HG03521 (cell line): ENCODE measurements at regions not wholly inside any gene's neighbourhood (a gene's known extent, or its start where the extent isn't known, plus 50 kb on each side); places are given as distances from the start of the nearest gene placed in this dataset.
"Not testable (repeated sequence)": the region's sequence is repeated elsewhere in the genome, so short reads cannot be mapped to it uniquely, and the experiment has no call there.

Experiments
- ATAC-seq: cut with Tn5 transposase; IDR thresholded peaks from one replicate; pipeline ENCODE4 v1.9.1; 2021; ENCODE audit warnings: mild to moderate bottlenecking, moderate library complexity; ENCODE audit not compliant: unreplicated experiment

- no peak for ATAC-seq
These were observed 86.3 kb upstream of the CNIH3 start for GRCh38 chr1:224529844-224530243.

- ATAC-seq: no peak
These were observed 82.6 kb upstream of the CNIH3 start for GRCh38 chr1:224533517-224533916.

GRCh38 chr1:224534731-224535130 is 81.4 kb upstream of the CNIH3 start:
- no peak for ATAC-seq

- ATAC-seq: no peak
These were observed 80.5 kb upstream of the CNIH3 start for GRCh38 chr1:224535641-224536040.

- no peak for ATAC-seq
These were observed 76.1 kb upstream of the CNIH3 start for GRCh38 chr1:224539971-224540370.

- no peak for ATAC-seq
These were observed 75.6 kb upstream of the CNIH3 start for GRCh38 chr1:224540535-224540934.

GRCh38 chr1:224541072-224541790 is 74.9 kb upstream of the CNIH3 start:
- ATAC-seq: no peak

GRCh38 chr1:224541901-224542630 is 74.1 kb upstream of the CNIH3 start:
- no peak for ATAC-seq

- ATAC-seq: no peak
These were observed 73.2 kb upstream of the CNIH3 start for GRCh38 chr1:224542783-224543440.

GRCh38 chr1:224543453-224543852 is 72.7 kb upstream of the CNIH3 start:
- no peak for ATAC-seq

- no peak for ATAC-seq
These were observed 71.6 kb upstream of the CNIH3 start for GRCh38 chr1:224544346-224545110.

GRCh38 chr1:224545571-224545970 is 70.5 kb upstream of the CNIH3 start:
- no peak for ATAC-seq

- no peak for ATAC-seq
These were observed 67.4 kb upstream of the CNIH3 start for GRCh38 chr1:224548676-224549075.

- ATAC-seq: not testable (repeated sequence)
These were observed 64.9 kb upstream of the CNIH3 start for GRCh38 chr1:224551189-224551588.

GRCh38 chr1:224554056-224554455 is 62.1 kb upstream of the CNIH3 start:
- ATAC-seq: no peak

GRCh38 chr1:224554620-224555259 is 61.4 kb upstream of the CNIH3 start:
- ATAC-seq: no peak

- no peak for ATAC-seq
These were observed 57.2 kb upstream of the CNIH3 start for GRCh38 chr1:224558904-224559303.

- no peak for ATAC-seq
These were observed 56.0 kb upstream of the CNIH3 start for GRCh38 chr1:224559981-224560728.

- not testable (repeated sequence) for ATAC-seq
These were observed 53.2 kb upstream of the CNIH3 start for GRCh38 chr1:224562881-224563280.

- no peak for ATAC-seq
These were observed 52.5 kb upstream of the CNIH3 start for GRCh38 chr1:224563666-224564065.
